ENCODE measurements at regions not wholly inside any gene's neighbourhood (a gene's known extent, or its start where the extent isn't known, plus 50 kb on each side); places are given as distances from the start of the nearest gene placed in this dataset.
"Not testable (repeated sequence)": the region's sequence is repeated elsewhere in the genome, so short reads cannot be mapped to it uniquely, and the experiment has no call there.

DNA sequence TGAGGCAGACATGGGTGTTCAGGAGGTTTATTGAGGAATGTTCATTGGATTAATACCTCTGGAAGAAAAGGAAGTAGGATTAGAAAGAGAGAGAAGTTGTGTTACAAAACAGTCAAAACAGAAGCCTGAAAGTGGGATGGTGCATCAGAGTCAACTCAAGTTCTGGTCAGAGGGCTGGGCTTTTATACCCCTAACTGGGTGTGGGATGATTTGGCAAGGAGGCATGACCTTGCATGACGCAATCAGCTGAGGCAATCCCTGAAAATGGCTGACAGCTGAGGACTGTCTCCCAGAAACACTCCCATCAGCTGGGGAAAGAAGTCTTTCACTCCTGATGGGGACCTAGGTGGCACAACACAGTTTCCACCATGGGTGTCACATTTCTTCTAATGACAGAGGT is 818.2 kb downstream of the SATB2 start:
- DNase-seq (ENCODE audit: low spot score): no peak

DNA sequence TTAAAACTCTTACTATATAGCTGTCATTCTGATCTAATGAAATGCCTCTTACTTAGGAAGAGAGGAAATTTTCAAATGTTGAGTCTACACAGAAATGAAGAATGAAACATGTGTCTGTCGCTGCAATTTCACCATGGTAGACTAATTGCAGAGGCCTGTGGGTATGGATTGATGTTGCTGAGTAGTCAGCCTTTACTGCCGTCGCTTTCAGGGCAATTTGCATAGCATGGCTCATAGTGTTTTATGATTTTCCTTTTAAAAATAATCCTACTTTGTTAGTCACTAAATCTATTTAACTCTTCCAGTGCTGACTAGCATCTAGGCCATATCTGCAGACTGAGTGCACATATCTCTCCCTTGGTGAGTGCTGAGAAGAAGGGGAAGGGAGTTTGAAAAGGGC is 819.2 kb downstream of the SATB2 start:
- no peak for DNase-seq (ENCODE audit: low spot score)

DNA sequence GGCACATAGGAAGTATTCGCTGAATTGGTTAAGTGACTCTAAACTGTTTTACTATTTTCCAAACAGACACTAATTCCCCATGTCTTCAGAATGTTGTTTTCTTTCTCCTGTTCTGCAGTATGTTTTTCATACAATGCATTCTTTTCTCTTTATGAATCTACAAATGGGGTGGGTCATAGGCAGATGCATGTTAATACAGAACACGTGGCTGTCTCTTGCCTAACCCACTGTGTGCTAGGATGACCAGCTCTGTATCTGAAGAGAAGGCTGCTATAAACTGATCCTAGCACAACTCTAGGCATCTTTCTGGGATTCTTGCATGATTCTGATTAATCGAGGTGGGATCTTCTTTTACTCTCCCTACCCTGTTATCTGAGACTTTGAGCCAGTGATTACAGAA is 826.0 kb downstream of the PLCL1 start:
- DNase-seq (ENCODE audit: low spot score): no peak

DNA sequence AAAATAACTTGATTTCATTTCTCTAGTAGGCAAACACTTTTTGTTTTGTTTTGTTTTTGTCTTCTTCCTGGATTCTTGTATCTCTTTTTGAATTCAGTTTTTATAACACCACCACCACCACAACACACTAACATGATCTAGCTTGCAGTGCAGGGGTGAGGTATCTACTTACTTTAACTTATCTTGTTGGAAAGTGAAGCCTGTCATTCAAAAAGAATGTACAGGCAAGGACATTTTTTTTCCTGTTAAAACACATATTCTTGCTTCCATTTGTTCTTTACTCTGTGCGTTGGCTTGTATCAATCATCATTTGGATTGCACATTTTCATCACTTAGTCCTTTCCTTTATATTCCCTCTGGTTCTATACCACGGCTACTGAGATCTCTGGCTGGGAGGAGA is 824.2 kb downstream of the PLCL1 start:
- no peak for DNase-seq (ENCODE audit: low spot score)

DNA sequence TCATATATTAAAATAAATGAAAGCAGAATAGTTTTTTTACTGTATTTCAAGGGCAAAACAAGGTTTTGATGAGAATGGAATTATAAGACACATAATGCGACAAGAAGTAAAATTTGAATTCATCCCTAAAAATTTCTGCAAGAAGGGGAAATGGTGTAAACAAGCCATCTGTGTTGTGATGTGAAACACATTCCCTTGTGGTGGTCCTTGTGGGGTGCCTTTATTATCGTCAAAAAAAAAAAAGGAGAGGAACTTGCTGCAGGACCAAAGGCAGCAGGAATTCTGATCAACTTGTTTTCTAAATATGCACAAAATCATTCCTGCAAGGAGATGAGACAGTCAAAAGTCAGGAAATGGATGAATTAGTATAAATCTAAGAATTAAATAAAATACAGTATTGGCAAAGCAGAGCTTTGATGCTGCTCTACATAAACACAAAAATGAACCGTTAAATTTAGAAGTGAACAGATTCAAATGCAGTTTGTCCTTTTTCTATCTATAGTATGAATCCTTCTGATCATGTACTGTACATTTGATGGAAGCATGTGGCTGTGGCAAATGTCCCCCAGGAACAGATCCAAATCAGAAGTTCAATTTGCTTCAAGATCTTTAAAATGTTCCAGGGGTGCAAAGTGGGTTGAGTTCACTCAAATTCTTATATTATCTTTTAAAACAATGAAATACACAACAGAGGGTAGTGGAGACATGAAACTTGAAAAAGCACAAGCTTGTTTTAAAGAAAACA is 818.8 kb downstream of the PLCL1 start:
- no peak for DNase-seq (ENCODE audit: low spot score)

DNA sequence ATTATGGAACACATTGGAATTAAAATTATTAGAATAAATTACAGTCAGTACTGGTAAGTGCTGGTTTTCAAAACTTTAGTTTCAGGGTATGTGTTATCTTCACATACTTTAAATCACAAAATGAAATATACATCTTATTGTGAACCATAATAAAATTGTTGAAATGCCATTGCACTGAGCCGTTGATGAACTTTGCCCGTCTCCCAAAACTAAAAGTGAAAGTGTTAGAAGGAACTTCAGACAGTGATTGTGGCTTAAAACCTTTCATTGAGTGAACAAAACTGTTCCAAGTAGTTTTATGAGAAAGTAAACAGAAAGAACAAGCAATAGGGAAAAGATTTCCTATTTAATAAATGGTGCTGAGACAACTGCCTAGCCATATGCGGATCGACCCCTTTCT is 811.6 kb downstream of the PLCL1 start:
- no peak for DNase-seq (ENCODE audit: low spot score)

DNA sequence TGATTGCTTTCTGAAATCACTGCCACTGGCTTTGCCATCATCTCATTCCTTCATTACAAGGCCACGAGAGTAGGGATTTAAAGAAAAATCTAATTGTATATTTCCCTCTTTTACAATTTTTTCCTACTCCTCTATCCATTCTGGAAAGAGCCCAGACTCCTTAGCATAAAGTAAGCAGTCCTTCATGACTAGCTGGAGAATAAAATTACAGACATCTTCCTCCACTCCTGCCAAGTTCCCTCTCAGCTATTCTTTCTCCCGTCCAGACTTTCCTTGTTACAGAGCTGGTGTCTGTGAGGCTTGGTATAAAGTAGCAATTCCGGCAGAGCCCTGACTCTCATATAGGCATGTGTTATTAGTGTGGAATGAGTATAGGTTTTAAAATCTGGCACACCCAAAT is 806.8 kb downstream of the PLCL1 start:
- DNase-seq (ENCODE audit: low spot score): no peak

DNA sequence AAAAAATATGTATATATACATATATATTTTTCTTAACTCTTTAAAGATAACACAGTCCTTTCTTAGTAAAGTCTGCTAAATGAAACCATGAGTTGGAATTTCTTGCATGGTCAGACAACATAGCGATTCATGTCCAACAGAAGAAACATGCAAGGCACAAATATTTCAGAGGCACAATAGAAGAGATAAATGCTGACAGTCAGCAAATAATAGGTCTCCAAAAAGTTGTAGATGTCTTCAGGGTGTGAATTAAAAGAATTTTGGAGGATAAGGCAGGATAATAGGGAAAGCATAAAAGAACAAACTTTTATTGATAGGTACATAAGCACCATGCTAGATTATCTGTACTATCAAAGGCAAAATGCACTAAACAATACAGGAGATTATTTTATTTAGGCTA is 800.2 kb downstream of the PLCL1 start:
- no peak for DNase-seq (ENCODE audit: low spot score)

DNA sequence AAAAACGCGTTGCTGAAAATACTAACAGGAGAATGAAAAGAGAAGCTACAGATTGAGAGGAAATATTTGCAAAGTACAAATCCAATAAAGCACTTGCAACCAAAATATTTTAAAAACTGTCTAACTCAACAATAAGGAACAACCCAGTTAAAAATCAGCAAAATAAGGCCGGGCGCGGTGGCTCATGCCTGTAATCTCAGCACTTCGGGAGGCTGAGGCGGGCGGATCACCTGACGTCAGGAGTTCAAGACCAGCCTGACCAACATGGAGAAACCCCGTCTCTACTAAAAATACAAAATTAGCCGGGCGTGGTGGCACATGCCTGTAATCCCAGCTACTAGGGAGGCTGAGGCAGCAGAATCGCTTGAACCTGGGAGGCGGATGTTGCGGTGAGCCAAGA is 798.6 kb downstream of the PLCL1 start:
- DNase-seq (ENCODE audit: low spot score): not testable (repeated sequence)

DNA sequence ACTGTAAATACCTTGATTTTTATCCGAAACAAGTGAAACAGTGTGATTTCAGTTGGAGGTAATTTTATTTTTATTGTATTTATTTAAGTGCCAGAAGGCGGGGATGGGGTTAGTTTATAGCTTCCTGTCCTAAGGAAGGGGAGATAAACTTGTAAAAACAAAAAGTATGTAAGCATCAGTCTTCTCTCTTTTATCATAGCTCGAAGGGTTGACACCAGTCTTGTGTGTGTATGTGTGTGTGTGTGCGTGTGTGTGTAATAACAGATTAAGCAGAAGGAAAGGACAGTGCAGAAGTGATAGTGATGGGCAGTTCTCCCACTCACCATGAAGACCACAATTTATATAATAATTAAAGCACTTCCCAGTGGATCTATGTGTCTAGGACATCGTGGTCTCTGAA is 793.3 kb downstream of the PLCL1 start:
- DNase-seq (ENCODE audit: low spot score): no peak

DNA sequence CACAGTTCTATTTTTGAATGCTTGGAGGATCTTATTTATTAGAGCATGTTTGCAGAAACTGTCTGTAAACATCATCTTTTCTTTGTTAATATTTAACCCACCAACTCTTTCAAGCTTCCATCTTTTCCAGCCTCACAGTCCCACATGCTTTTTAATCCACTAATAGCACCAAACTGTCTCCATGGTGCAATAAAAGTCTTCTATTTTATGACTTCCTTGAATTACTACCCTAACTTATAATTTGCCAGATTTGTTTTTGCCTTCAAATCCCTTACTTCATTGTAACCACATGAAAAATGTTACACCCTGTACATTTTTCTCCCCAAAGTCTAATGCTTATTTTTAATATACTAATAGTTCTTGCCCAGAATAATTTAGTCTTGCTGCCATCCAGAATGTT is 792.6 kb downstream of the PLCL1 start:
- no peak for DNase-seq (ENCODE audit: low spot score)

DNA sequence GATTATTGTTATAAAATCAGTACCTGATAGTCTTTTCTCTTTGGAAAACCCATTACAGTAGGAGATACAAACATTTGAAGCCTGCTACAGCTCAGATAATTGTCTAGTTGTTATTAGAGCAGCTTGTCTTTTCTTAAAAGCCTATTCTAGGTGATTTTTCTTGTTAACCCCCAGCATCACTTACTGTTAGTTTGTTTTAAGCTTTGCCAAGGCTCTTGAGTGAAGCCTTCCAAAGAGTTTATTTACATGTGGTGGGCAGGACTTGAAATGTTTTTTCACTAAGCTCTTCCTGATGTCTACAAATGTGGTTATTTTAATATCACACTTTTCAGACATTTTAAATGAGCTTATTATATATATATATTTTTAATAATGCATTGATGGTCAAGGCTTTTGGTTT is 791.3 kb downstream of the PLCL1 start:
- no peak for DNase-seq (ENCODE audit: low spot score)

DNA sequence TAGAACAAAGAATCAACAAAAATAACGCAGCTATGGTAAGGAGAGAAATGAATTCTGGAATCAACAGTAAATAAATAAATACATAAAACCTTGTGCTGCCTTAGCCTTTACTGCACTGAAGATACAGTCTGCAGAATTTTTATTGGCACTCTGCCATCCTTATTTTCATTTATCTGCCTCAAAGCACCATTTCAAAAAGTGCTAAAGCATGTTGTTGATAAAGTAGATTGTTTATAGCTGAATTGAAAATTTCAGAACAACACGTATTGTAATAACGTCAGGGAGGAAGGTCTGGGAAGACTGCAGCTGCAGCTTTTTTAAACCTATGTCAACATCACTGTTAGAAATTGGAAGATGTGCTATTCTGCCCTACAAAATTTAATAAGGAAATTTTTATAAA is 787.2 kb downstream of the PLCL1 start:
- no peak for DNase-seq (ENCODE audit: low spot score)

DNA sequence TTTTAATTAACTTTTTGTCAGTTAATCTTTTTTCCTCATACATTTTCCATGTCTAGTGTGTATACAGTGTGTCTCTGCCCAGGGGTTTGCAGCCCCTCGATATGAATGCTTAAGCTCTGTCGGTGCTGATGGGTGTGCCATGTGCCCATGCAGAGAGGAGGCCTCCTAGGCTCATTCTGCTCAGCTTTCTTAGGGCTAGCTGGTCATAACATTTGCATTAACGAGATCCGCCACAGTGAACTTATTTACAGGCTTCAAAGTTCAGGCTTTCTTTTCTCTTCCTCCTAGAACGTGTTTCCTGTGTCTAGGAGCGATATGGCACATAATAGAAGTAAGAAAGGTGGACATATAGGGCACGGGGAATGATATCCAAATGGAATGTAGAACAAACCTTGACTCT is 783.3 kb downstream of the PLCL1 start:
- no peak for DNase-seq (ENCODE audit: low spot score)

DNA sequence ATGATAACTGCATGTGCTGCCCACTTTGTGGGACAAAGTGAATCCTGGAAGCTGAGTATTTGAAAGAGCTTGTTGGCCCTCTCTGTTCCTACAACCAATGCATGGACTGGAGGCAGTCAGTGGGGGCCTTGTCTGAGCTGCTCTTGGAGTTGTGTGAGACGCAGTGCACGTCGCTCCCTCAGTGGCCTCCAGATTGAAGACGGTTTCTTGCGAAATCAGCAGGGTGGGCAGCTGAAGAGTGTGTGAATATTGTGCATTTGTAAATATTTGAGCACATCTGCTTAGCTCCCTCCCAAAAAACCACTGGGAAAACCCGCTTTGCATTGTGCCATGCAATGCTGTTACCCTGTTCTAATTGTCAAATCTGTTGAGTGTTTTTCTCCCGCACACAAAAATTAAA is 782.8 kb downstream of the PLCL1 start:
- DNase-seq (ENCODE audit: low spot score): no peak

DNA sequence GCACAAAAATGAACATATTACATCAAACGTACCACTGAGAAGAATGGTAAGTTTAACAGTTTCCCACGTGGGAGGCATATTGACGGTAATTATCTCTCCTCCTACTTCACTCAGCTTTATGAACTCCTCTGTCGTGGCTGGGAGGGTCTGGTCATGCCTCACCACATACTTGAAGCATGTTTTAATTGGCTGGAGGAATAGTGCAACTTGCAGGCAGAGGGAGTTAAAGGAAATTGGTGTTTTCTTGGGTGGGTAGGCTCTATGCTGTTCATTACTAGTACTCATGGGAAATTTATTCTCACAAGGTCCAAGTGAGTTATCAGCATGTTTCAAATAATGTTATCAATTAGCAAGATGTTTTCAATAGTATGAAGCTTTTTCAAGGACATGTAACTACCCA is 767.0 kb downstream of the PLCL1 start:
- DNase-seq (ENCODE audit: low spot score): no peak

DNA sequence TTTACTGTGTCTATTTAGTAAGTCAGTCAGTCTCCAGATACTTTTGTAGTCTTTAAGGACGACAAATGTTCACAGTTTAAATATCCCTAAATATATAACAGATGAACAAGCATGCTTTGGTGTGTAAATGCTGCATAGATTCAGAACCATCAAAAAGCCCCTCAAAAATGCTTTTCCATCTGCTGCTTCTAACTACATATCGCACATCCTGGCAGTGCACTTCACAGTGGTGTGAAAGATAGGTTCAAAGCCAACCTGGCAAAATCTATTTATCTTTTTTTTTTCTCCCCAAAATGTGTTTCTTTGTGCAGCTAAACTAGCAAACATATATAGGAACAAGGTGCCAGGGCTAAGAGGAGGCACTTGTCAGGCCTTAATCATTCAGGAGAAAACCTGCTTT is 753.8 kb downstream of the PLCL1 start:
- no peak for DNase-seq (ENCODE audit: low spot score)

DNA sequence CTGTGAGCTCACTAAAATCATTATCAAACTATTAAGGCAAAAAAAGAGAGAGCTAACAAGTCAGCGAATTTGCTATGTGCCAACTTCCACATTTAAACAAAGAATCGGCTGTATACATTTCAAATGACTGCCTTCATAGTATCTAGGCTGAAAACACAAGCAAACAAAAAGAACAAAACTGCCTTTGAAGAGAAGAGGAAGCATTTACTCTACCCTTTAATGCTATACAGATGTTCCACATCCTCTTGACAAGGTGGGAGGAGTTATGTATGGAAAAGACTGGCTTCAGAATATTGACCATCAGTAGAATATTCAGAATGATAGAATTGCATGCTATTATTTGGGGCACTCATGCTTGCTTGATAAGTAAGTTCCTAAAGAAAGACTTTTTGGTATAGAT is 741.7 kb downstream of the PLCL1 start:
- DNase-seq (ENCODE audit: low spot score): no peak

DNA sequence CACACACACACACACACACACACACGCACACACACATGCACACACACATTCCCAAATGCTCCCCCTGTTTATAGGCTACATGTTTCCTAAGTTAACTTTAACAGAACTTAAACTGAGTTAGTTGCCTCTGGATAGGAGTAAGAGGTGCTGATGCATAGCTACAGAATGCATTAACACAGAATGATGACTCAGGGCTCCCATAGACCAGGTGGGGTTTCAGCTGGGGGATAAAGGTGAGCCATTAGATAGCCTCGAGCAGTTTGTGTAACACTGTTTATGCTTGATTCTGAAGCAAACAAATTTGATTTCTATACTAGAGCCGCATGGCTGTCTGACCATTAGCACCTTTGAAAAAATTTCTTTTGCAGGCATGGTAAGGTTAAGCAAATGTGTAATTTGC is 741.0 kb downstream of the PLCL1 start:
- DNase-seq (ENCODE audit: low spot score): no peak

DNA sequence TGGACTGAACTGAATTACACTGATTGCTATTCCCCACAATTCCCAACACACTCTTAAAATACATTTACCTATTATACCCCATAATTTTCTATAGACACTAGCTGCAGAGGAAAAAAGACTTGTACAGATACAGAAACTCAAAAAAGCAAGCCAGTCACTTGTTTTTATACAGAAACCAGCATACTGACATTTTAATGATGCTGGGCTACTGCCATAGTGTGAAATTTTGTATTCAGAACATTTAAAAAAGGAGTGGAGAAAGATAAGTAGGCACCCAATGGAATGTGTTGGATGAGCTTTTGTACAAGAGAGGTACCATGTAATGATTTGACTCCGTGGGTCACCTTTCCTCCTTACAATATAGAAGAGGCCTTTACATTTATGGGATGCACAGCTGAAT is 740.1 kb downstream of the PLCL1 start:
- no peak for DNase-seq (ENCODE audit: low spot score)

DNA sequence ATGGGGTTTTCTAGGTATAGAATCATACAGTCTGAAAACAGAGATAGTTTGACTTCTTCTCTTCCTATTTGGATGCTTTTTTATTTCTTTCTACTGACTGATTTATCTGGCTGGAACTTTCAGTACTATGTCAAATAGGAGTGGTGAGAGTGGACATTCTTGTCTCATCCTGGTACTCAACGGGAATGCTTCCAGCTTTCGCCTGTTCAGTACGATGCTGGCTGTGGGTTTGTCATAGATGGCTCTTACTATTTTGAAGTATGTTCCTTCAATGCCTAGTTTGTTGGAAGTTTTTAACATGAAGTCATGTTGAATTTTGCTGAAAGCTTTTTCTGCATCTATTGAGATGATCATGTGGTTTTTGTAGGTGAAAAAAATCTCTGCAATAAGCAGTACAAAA is 730.4 kb downstream of the PLCL1 start:
- no peak for DNase-seq (ENCODE audit: low spot score)

DNA sequence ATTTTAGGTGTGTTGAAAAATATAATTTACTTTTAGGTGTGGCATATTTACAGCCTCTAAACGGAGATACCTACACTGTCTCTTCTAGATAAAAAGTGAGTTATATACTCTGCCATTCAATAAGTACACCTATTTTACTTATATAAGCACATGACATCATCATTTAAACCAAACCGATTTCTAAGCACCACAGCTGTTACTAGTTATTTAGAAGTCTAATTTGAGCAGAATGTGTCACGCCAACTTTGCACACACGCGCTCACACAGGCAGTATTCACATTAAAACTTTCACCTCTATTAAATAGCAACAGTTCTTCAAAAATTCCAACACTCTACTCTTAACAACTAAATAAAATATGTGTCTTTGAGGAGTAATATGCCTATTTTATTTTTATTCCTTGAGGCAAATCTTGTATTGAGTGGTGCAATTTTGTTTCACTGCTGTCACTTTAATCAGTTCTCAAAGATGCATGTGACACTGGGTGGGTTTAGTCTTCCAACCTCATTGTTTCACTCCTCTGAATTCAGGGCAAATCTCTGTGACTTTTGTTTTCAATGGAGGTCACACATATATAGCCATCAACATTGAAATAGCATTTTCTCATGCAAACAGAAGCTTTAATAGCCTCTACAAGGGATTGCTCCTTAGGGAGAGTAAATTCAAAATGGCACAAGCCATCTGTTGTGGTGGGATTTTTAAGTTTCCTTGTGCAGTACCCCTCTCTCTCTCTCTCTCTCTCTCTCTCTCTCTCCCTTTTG is 721.0 kb downstream of the PLCL1 start:
- no peak for DNase-seq (ENCODE audit: low spot score)

DNA sequence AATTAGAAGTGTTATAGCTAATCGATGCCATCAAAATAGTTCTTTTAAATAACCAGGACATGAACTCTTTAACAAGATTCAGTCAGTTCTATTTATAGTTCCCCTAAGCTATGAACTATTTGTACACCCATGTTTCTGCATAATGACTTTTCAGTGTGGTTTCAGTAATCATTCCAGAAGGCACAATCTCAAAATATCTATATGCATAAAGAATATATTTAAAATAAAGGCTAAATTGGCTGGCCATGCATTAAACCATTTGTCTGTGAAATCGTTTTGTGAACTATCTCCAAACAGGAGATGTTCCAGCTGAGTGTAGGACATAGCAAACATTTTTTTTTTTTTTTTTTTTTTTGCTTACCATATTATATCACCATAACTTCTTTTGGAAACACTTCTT is 719.3 kb downstream of the PLCL1 start:
- DNase-seq (ENCODE audit: low spot score): no peak

DNA sequence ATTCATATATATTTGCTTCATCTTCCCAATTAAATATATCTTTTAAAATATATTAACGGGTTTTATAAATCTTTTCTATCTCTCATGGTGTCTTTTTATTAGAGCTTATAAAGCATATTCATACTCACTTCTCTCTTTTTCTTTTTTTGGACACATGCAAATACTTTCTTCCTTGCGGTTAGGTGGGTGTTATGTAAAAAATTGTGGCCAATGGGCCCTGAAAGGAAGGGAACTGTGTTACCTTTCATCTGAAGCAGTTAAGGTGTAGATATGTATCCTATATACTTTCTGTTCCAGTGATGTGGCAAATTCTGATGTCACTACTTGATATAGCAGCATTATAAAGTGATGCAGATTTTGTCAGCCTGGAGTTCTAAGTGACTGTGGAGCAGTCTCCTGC is 714.5 kb downstream of the PLCL1 start:
- DNase-seq (ENCODE audit: low spot score): no peak
